Stimulated activated CD8-positive, alpha-beta memory T cell treated with anti-CD3 and anti-CD28 coated beads, Interleukin-12 subunit alpha, Interleukin-12 subunit beta, amount 100 ng/mL, for 24 hours (primary cell): ENCODE measurements at regions not wholly inside any gene's neighbourhood (a gene's known extent, or its start where the extent isn't known, plus 50 kb on each side); places are given as distances from the start of the nearest gene placed in this dataset.

Experiments
- DNase-seq: peaks from one replicate; pipeline ENCODE4 v3.0.0-alpha.2; 2020; ENCODE audit errors: extremely low read depth

DNA sequence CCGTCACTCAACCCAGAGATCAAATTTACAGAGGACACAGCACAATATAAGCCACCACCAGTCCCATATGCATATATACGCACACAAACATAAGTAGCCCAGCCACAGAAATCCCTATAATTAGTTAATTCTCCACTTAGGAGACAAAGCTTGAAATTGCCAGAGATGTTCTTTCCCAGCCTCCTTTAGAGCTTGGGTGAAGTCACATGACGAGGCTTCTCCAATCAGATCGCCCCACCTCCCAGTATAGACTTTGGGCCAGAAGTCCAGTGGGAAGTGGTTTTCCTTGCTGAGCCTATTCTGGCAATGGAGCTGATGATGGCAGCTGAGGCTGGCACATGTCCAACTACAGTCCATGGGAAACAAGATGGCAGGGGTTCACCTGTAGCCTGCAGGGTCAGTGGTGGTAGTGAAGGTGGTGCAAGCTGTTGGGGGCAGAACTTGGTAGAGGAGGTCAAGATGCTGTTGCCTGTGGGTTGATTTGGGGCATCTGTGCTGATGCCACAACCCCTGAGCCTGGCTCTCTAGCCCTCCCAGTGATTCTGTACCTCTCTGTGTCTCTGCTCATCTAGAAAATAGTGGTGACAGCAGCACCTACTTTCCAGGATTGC is 535.9 kb downstream of the MATN1 start:
- no peak for DNase-seq

DNA sequence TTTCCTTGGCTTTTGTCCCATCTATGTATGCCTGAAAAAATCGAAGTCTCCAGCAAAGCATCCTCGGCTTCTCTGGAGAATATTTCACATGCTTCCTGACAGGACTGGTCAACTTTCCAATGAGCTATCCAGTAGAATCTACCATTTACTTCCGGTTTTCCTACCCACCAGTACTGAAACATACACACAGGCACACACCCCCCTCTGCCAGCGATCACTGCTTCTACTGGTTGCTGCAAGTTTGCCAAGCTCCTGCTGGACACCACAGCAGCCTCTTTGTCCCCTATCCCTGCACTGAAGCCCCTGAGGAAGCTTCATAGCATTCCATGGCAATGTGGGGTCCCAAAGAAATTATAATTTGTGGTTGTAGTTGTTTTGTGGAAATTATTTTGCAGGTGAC is 536.8 kb downstream of the MATN1 start:
- DNase-seq, result no peak

DNA sequence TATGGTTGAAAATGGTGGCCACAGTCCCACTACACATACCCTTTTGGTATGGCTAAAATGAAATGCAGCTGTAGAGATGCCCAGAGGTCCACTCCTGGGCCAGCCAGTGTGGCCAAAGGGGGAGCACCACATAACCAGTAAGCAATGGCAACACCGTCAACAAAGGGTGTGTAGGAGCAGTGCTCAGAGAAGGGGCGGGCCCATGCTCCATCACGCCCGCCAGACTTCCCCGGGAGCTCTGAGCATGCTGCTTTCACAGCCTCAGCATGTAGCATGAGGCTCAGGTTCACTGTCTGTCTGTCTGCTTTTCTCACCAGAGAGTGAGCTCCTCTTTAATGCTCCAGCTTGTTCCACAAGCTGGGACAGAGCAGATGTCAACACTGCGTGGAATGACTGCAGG is 537.6 kb downstream of the MATN1 start:
- no peak for DNase-seq

DNA sequence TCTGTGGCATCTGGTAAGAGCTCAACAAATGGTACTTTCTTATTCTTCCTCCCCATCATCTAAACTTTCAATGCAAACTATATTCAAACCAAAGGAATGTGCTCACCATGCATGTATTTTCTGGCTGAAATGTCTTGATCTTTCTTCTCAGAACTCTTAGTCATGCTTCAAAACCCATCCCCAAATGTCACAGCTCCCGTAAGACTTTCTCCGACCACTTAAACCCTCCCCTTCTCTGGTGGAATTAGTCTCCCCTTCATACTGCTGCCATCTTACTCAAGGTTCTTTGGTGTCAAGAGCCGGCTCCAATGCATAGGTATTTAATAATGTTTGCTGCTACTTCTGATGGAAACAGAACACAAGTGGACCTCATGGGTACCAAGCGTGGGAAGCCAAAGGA is 538.1 kb downstream of the MATN1 start:
- DNase-seq, result no peak

DNA sequence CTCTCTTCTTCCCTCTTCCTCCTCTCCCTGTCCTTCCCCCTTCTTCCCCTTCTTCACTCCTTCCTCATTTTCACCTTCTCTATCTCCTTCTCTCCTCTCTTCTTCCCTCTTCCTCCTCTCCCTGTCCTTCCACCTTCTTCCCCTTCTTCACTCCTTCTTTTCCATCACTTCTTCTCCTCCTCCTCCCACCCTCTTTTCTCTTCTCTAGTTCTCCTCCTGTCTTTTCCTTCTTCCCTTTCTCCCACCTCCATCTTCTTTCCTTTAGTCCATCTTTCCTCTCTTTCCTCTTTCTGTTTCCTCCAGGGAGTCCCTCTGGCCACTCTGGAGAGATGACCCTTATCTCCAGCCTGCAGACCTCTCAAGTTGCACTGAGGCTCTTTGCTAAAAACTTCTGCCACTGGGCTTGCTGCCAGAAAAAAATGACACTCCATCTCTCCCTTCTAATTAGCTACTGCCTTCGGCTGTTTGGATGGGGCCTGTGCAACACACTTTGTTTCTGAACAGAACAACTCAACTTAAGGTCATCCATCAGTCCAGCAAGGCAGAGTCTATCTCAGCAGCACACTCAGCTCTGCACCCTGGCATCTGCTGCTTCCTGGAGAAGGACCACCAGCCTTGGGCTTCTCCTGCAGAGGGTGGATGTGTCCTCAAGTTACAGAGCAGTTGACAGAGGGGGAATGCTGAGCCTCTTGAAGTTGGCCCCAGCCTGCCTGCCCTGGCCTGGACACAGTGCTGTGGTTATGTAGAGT is 538.8 kb downstream of the MATN1 start:
- no peak for DNase-seq

DNA sequence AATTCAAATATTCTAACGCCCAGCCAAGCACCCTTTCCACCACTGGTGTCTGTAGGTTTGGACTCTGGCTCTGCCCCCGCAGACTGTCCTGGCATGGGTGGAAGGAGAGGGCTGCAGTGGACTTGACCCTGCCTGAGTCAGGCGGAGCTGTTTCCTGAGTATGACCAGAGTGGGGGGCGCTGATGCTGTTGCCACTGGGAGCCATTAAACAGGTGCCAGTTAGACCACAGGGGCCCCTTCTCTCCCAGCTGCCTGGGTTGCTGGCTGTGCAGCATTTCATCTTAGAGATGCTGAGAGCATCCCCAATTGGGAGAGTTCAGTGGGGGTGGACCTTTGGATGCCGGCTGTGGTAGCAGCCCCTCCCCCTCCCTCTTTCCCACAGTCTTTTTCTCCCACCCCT is 539.5 kb downstream of the MATN1 start:
- DNase-seq, result no peak

DNA sequence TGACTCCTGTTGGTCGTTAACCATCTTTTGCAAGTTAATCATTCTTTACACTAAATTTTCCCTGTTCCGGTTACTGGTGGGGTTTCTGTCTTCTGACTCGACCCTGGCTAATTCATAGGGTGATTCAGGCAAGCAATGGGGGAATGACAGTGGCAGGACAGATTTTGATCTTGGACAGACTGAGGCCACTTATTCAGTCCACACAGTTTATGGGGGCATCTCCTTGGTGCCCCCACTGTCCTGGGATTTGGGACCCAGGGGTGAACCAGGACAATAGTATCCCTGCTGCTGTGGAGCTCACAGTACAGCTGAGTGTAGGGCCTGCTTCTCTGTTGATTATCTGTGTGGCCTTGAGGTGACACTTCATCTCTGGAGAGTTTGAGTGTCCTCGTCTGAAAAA is 540.4 kb downstream of the MATN1 start:
- no peak for DNase-seq

DNA sequence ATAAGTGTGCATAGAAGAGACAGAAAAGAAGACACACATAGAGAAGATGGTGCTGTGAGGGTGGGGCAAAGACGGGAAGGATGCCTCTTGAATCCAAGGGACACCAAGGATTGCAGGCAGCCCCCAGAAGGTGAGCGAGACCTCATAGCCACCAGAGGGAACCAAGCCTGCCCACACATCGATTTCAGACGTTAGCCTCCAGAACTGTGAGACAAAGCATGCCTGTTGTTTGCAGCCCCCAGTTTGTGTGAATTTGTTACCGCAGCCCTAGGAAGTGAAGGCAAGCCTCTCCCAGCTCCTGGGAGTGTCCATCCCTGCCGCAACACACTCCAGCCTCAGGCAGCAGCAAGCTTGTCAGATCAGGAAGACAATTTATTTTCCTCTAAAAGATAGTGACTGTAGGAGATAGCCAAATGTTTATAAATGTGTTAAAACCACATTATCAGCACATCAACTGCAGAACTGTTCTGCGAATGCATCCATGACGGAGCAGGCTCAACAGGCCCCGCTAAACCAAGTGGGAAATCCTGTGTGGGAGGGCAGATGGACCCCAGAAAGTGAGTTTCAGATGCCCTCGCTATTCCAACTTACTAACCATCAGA is 543.3 kb downstream of the MATN1 start:
- DNase-seq, result no peak

DNA sequence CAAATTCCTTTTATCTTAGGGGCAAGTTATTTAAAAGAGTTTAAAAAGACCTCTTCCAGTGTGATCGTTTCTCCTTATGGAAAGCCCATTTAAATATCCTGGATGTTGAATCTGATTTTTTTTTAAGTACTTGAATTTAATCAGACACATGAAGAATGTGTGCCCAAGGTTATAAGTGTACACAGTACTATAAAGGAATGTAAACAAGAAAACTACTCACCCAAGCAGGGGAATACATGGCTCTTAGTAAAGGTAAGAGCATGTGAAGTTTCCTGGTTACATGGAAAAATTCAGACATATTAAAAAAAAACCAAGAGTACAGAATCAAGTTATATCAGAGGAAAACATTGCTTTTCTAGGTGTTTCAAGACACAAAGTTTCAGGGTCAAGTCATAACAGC is 546.9 kb downstream of the MATN1 start:
- no peak for DNase-seq

DNA sequence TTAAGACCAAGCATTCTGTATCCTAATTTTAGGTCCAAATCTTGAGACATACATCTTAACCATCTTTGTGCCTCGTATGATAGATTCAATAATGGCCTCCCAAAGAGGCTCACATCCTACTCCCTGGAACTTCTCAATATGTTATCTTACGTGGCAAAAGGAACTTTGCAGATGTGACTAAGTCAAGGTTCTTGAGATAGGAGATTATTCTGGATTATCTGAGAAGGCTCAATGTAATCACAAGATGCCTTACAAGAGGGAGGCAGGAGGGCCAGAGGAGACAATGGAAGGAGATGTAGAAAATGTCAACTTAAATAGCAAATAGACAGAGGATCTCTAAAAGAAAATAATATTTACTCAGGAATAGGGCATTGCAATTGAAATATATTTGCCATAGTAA is 548.9 kb downstream of the MATN1 start:
- DNase-seq, result no peak

DNA sequence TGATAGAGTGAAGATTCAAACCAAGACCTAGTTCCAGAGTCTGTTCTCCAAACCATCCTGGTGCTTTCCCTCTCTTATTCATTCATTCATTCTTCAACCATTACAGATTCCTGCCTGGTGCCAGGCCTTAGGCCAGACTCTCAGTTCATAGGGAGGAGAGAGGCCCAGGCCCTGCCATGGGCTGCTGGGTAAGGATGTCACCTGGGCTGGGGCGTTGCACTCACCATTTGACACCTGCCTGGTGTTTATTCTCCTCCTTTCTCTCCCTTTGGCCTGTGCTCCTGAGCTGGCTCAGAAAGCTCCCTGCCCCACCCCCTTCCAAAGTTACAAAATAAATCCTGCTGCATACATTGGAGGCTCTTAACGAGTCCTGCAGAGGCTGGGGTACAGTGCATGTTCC is 549.8 kb downstream of the MATN1 start:
- no peak for DNase-seq

DNA sequence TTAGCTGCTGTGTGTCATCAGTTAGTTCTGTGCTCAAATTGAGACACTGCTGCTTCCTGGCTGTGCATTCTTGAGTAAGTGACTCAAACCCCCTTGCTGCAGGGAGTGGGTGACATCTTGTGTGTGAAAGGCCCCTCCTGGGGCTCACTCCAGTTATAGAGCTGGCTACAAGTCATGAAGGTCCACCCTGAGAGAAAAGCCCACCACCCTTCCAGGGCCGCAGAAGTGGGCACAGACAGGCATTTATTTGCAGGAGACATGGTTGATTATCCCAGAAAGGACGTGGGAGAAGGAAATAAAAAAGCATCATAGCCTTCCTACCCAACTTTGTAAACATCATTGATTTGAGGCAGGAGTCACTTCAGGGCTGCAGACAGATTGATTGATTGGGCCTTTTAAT is 550.6 kb downstream of the MATN1 start:
- no peak for DNase-seq

DNA sequence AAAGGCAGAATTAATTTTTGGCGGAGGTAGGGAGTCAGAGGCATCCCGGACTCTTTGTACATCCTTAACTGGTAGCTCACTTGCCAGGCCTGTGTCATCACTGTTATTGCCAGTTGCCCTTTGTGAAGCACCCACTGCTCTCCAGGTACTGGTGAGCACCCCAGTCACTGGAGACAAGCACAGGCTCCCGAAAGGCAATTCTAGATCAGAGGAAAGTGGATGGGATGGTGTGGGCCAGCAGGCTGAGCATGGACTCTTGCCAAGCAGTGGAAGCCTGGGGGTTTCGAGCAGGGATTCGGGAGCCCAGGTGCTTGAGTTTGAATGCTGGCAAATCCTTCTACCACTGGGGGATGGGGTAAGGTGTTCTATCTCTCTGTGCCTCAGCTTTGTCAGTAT is 551.1 kb downstream of the MATN1 start:
- DNase-seq, result no peak

DNA sequence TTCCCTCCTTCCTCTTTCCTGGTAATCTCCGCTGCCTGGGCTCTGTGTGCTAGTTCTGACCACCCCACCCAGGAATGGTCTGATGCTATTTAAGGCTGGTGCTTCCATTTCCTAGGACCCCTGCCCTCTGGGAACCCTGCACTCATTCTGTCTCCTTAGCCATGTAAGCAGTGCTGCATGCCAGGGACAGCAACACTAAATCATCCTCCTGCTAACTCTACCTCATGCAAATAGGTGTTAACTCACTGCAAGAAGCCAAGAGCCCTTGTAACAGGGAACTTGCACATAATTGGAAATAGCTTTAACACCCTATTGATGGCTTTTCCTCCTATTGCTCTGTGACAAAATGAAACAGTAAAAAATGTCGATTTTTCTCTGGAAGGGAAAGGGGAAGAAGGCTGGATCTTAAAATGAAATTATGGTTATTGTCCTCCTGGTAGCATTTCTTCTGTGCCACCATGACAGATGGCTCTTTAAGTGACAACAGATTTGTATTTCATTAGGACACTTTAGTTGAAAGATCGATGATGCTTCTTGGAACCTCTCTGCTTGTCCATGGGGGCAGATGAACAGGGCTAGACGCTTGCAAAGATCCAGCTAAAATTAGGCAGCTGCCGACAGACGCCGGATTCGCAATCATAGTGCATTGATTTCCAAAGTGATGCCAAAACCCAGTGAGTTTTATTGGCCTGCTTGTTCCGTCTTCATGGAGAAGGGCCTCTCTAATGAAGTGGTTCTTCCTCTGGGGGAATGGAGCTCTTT is 551.7 kb downstream of the MATN1 start:
- DNase-seq, result no peak

DNA sequence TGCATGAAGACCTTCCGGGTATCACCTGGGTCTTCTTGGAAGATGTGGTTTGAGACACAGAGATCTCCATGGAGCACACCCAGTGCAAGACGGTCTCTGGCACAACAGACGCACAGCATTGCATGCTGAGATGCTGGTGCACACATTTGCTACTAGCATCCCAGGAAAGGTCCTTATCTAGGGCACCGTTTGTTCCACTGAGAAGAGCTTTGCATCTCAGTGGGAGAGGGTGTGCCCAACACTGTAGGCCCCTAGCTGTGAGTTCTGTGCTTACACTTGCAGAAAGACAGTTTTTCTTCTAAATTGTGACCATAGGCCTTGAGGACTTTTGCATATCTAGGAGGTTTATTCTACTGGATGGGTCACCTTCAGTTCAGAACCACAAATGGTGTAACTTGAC is 554.1 kb downstream of the MATN1 start:
- no peak for DNase-seq

DNA sequence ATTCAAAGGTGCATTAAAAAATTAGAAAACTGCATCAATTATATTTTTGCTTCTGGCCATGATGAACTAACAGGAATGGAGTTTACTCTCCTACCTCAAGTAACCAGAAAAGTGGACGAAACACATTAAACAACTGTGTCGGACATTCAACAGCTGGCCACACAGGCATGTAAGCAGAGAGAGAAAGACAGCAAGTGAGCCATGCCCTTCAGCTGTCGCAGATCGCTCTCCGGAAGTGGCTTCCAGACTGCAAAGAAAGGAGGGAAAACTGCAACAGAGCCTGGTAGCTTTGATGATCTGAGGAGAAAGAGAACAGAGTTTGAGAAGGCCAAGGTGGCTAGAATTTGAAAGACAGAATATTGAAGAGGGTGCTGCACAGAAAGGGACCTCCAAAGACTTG is 557.2 kb downstream of the MATN1 start:
- no peak for DNase-seq

DNA sequence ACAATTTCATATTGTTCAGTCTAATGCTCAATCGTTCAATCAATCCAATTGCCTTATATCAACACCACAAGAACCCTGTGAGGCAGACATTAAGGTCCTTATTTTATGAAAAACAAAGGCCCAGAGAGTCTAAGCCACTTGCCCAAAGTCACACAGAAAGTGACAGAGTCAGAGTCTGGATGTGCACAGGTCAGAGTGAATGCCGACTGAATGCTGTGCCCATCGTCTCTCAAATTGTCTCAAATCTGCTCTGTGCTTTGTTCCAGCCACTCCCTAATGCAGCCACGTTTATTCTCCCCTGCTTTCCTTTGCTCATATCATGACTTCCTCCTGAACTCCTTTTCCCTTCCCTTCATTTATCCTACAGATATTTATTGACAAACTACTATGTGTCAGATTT is 558.3 kb downstream of the MATN1 start:
- no peak for DNase-seq

DNA sequence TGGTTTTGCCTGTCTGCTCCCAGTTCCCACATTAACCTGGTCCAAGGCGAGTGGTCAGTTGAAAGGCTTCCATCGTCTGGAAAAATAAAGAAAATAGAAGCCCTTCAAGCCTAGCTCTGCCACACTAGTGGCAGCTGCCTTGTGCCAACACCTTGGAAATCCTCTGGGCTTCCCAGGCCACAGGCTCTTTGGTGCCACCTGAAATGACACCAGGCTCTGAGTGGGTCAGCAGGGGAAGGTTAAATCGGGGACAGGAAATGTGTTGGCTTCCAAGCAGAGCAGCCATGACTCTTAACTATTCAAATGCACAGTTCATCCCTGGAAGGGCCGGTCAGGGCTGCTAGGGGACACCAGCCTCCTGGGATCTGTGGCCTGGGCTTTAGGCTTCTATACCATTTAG is 558.7 kb downstream of the MATN1 start:
- DNase-seq, result no peak

DNA sequence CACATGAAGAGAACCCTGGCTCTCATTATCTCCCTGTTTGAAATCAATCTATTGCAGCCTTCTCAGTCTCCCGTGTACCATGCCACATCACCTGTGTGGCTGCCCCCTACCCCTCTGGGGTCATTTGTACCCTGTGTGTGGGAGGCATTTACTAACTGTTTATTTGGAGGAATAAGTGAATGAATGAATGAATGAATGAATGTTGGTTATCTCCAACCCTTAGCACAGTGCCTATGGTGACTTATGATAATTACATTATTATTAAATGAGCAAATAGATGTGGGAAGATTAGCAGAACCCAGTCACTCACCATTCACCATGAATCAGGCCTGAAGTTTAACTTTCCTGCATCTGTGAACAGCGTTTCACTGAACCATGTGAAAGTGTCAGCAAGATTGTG is 560.8 kb downstream of the MATN1 start:
- DNase-seq, result no peak

DNA sequence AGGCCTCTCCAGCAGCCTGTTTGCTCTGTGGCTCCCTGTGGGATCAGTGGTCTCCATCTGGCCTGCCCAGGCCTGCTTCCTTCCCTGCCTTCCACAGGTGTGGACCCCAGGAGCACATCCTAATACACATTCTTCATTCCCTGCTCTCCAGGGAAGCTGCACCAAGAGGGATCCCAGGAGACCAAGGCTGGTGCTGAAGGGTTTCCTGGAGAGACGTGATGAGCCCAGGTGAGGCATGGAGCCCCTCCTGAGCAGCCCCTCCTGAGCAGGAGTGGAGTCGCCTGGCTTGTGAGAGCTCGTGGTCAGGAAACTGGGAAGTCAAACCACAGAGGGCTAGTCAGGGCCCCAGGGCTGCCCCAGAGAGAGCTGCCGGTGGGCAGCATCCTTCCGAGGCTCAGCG is 561.4 kb downstream of the MATN1 start:
- no peak for DNase-seq

DNA sequence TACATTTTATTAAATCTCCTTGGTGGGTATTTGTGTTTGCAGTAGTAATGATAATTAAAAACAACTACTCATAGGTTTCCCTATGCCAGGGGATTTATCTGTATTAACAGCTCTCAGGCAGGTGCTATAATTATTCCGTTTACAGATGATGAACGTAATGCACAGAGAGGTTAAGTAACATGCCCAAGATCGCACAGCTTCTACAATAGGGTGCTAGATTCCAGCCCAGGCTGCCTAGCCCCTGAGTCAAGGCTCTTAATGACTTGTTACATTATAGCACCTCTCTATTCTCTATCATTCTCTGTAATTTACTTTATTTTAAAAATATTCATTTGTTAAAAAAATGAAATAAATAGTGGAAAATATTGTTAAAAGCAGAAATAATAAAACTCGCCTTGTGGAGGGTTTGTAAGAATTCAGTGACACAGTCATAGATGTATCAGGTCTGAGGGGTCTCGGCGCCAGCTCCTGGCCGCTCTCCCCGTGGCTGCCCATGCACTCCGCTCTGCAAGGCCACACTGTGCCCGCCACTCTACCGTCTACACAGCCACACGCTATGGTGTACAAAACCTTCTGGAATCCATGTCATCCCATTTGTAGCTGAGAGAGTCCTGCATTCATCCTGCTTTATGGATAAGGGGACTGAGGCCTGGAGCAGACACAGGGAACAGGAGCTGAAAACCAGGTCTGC is 562.2 kb downstream of the MATN1 start:
- DNase-seq, result no peak

DNA sequence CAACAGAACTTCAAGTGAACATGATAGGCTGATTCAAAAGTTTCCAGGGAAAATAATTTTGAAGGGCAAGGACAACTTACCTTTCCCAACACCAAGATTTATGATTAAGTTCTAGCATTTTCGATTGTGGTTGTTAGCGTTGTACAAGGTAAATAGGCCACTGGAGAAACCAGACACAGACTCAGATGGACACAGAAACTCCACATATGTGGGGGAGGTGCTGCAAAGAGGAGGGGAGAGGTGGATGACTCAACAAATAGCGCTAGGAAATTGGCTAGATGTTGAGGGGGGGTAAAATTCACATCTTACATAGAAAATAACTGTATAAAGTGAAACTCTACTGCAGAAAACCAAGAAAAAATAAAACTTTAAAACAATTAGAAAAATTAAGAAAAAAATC is 564.4 kb downstream of the MATN1 start:
- DNase-seq, result no peak
